ENCODE measurements at regions not wholly inside any gene's neighbourhood (a gene's known extent, or its start where the extent isn't known, plus 50 kb on each side); places are given as distances from the start of the nearest gene placed in this dataset.

GRCh38 chr7:10720042-10720441, 253.6 kb upstream of the PHF14 start:
- TF ChIP-seq GATA3 (IDR thresholded peaks at IDR 0.05; ENCODE audit: low read depth, low read length) (no peak), GATA2 (IDR thresholded peaks at IDR 0.05; ENCODE audit: low read depth, low read length) (no peak)

GRCh38 chr7:10721289-10721688, 252.4 kb upstream of the PHF14 start:
- TF ChIP-seq GATA3 (IDR thresholded peaks at IDR 0.05; ENCODE audit: low read depth, low read length) = no peak
- no peak for TF ChIP-seq GATA2 (IDR thresholded peaks at IDR 0.05; ENCODE audit: low read depth, low read length)

GRCh38 chr7:10723832-10724231, 249.8 kb upstream of the PHF14 start:
- TF ChIP-seq GATA2 (IDR thresholded peaks at IDR 0.05; ENCODE audit: low read depth, low read length) = no peak
- TF ChIP-seq GATA3 (IDR thresholded peaks at IDR 0.05; ENCODE audit: low read depth, low read length) = no peak

GRCh38 chr7:10724449-10724848, 249.2 kb upstream of the PHF14 start:
- TF ChIP-seq GATA3 (IDR thresholded peaks at IDR 0.05; ENCODE audit: low read depth, low read length) = no peak
- TF ChIP-seq GATA2 (IDR thresholded peaks at IDR 0.05; ENCODE audit: low read depth, low read length) = no peak

GRCh38 chr7:10727636-10728035, 246.0 kb upstream of the PHF14 start:
- TF ChIP-seq GATA3 (IDR thresholded peaks at IDR 0.05; ENCODE audit: low read depth, low read length) (no peak), GATA2 (IDR thresholded peaks at IDR 0.05; ENCODE audit: low read depth, low read length) (no peak)

GRCh38 chr7:10731253-10731773, 242.4 kb upstream of the PHF14 start:
- TF ChIP-seq GATA2 (IDR thresholded peaks at IDR 0.05; ENCODE audit: low read depth, low read length) (no peak), GATA3 (IDR thresholded peaks at IDR 0.05; ENCODE audit: low read depth, low read length) (no peak)

- TF ChIP-seq GATA2 (IDR thresholded peaks at IDR 0.05; ENCODE audit: low read depth, low read length) = no peak
- no peak for TF ChIP-seq GATA3 (IDR thresholded peaks at IDR 0.05; ENCODE audit: low read depth, low read length)
Measured at GRCh38 chr7:10733747-10734146, 239.9 kb upstream of the PHF14 start.

GRCh38 chr7:10734595-10734994, 239.1 kb upstream of the PHF14 start:
- no peak for TF ChIP-seq GATA2 (IDR thresholded peaks at IDR 0.05; ENCODE audit: low read depth, low read length)
- TF ChIP-seq GATA3 (IDR thresholded peaks at IDR 0.05; ENCODE audit: low read depth, low read length) = no peak

GRCh38 chr7:10739401-10739800, 234.3 kb upstream of the PHF14 start:
- TF ChIP-seq GATA2 (IDR thresholded peaks at IDR 0.05; ENCODE audit: low read depth, low read length) (no peak), GATA3 (IDR thresholded peaks at IDR 0.05; ENCODE audit: low read depth, low read length) (no peak)

- TF ChIP-seq GATA2 (IDR thresholded peaks at IDR 0.05; ENCODE audit: low read depth, low read length) (no peak), GATA3 (IDR thresholded peaks at IDR 0.05; ENCODE audit: low read depth, low read length) (no peak)
Measured at GRCh38 chr7:10740805-10741204, 232.9 kb upstream of the PHF14 start.

GRCh38 chr7:10756981-10757380, 216.7 kb upstream of the PHF14 start:
- TF ChIP-seq GATA3 (IDR thresholded peaks at IDR 0.05; ENCODE audit: low read depth, low read length) (no peak), GATA2 (IDR thresholded peaks at IDR 0.05; ENCODE audit: low read depth, low read length) (no peak)

GRCh38 chr7:10759120-10759519, 214.6 kb upstream of the PHF14 start:
- TF ChIP-seq GATA3 (IDR thresholded peaks at IDR 0.05; ENCODE audit: low read depth, low read length) (no peak), GATA2 (IDR thresholded peaks at IDR 0.05; ENCODE audit: low read depth, low read length) (no peak)

GRCh38 chr7:10767771-10768170, 205.9 kb upstream of the PHF14 start:
- TF ChIP-seq GATA3 (IDR thresholded peaks at IDR 0.05; ENCODE audit: low read depth, low read length) = no peak

GRCh38 chr7:10770176-10770575, 203.5 kb upstream of the PHF14 start:
- TF ChIP-seq GATA2 (IDR thresholded peaks at IDR 0.05; ENCODE audit: low read depth, low read length) (no peak), GATA3 (IDR thresholded peaks at IDR 0.05; ENCODE audit: low read depth, low read length) (no peak)

- TF ChIP-seq GATA3 (IDR thresholded peaks at IDR 0.05; ENCODE audit: low read depth, low read length) (no peak), GATA2 (IDR thresholded peaks at IDR 0.05; ENCODE audit: low read depth, low read length) (no peak)
Measured at GRCh38 chr7:10773430-10773829, 200.2 kb upstream of the PHF14 start.
